IMR-90 (cell line): ENCODE measurements at regions not wholly inside any gene's neighbourhood (a gene's known extent, or its start where the extent isn't known, plus 50 kb on each side); places are given as distances from the start of the nearest gene placed in this dataset.

ENCODE experiments used
- ATAC-seq: fragments of 200-7000 bp; cut with Tn5 transposase; 2 replicates; pipeline ENCODE4 v1.9.1; 2020; ENCODE audit warnings: low read depth, mild to moderate bottlenecking, moderate library complexity
- BruUV-seq: library from RNA; stranded (reverse); fragments of 400-500 nt; replicated peaks from 2 replicates; lab custom pipeline; 2021; lab: Mats Ljungman, UMichigan
- CTCF ChIA-PET: fragments of 300-600 bp; formaldehyde crosslinking; extraction: SDS; loops from one replicate; lab custom pipeline; 2021; ENCODE audit warnings: antibody characterized with exemption; lab: Yijun Ruan, JAX
- POLR2A ChIA-PET: fragments of 300-600 bp; sonication (Branson Sonifier 250); formaldehyde crosslinking; loops from one replicate; lab custom pipeline; 2022; ENCODE audit warnings: antibody characterized with exemption; ENCODE audit not compliant: unreplicated experiment; lab: Charles Lee
- DNase-seq: peaks from one replicate; pipeline ENCODE4 v3.0.0; 2013
- H2AFZ ChIP-seq: replicated peaks from 2 replicates; pipeline ENCODE3; 2013; ENCODE audit warnings: low read length, mild to moderate bottlenecking; ENCODE audit not compliant: poor library complexity
- H2AK5ac ChIP-seq: 2 replicates; pipeline ENCODE4 v1.6.1; 2013; ENCODE audit warnings: low read depth, low read length, inconsistent platforms
- H2AK9ac ChIP-seq: replicated peaks from 2 replicates; pipeline ENCODE3; 2013; ENCODE audit warnings: mild to moderate bottlenecking, low read depth, low read length, moderate library complexity; ENCODE audit not compliant: poor library complexity
- H2BK120ac ChIP-seq: 2 replicates; pipeline ENCODE4 v1.6.1; 2013; ENCODE audit warnings: low read depth, low read length, inconsistent platforms
- H2BK15ac ChIP-seq: 3 replicates; pipeline ENCODE4 v1.6.1; 2013; ENCODE audit warnings: low read depth, low read length, inconsistent platforms
- H2BK20ac ChIP-seq: 2 replicates; pipeline ENCODE4 v1.6.1; 2013; ENCODE audit warnings: low read depth, mild to moderate bottlenecking, inconsistent platforms, low read length, moderate library complexity
- H2BK5ac ChIP-seq: 2 replicates; pipeline ENCODE4 v1.6.1; 2013; ENCODE audit warnings: mild to moderate bottlenecking, low read depth, low read length, inconsistent platforms; ENCODE audit not compliant: poor library complexity, severe bottlenecking
- H3K14ac ChIP-seq: replicated peaks from 2 replicates; pipeline ENCODE4 v1.6.1; 2013; ENCODE audit warnings: low read depth, low read length, inconsistent platforms
- H3K18ac ChIP-seq: 2 replicates; pipeline ENCODE4 v1.6.1; 2013; ENCODE audit warnings: low read depth, low read length, control low read depth
- H3K23ac ChIP-seq: 2 replicates; pipeline ENCODE4 v1.6.1; 2013; ENCODE audit warnings: low read depth, low read length, inconsistent platforms
- H3K27ac ChIP-seq: 2 replicates; pipeline ENCODE4 v1.5.1; 2013; ENCODE audit warnings: mild to moderate bottlenecking, control low read depth, low read length; ENCODE audit not compliant: insufficient read depth
- H3K27me3 ChIP-seq: 2 replicates; pipeline ENCODE4 v1.6.1; 2013; ENCODE audit warnings: low read length; ENCODE audit not compliant: control insufficient read depth, insufficient read depth
- H3K36me3 ChIP-seq: 2 replicates; pipeline ENCODE4 v1.6.1; 2013; ENCODE audit warnings: low read length, mixed read lengths; ENCODE audit not compliant: control insufficient read depth, insufficient read depth
- H3K4ac ChIP-seq: 2 replicates; pipeline ENCODE4 v1.6.1; 2013; ENCODE audit warnings: low read depth, low read length, inconsistent platforms
- H3K4me1 ChIP-seq: 2 replicates; pipeline ENCODE4 v1.6.1; 2013; ENCODE audit warnings: low read length, mixed read lengths; ENCODE audit not compliant: control insufficient read depth, insufficient read depth
- H3K4me2 ChIP-seq: 2 replicates; pipeline ENCODE4 v1.6.1; 2013; ENCODE audit warnings: low read depth, mild to moderate bottlenecking, control low read depth, low read length, moderate library complexity
- H3K4me3 ChIP-seq: 2 replicates; pipeline ENCODE4 v1.5.1; 2013; ENCODE audit warnings: low read depth, mild to moderate bottlenecking, control low read depth, low read length, moderate library complexity; ENCODE audit not compliant: insufficient read depth
- H3K56ac ChIP-seq: 2 replicates; pipeline ENCODE4 v1.6.1; 2013; ENCODE audit warnings: low read length, inconsistent platforms; ENCODE audit not compliant: insufficient read depth; ENCODE audit errors: extremely low read depth
- H3K79me1 ChIP-seq, 2 experiments: 2 replicates each; pipeline ENCODE4 v1.6.1; 2013; ENCODE audit warnings: low read length in 2 of 2, inconsistent platforms in 1 of 2, low read depth in 1 of 2
- H3K9ac ChIP-seq: 2 replicates; pipeline ENCODE4 v1.6.1; 2013; ENCODE audit warnings: low read depth, low read length, control low read depth
- H3K9me1 ChIP-seq: 2 replicates; pipeline ENCODE4 v1.6.1; 2013; ENCODE audit warnings: low read length, inconsistent platforms; ENCODE audit not compliant: insufficient read depth
- H3K9me3 ChIP-seq: 2 replicates; pipeline ENCODE4 v1.6.1; 2013; ENCODE audit warnings: low read length; ENCODE audit not compliant: control insufficient read depth, insufficient read depth
- H4K20me1 ChIP-seq: 2 replicates; pipeline ENCODE4 v1.6.1; 2013; ENCODE audit warnings: low read length, inconsistent platforms; ENCODE audit not compliant: insufficient read depth
- H4K5ac ChIP-seq: 2 replicates; pipeline ENCODE4 v1.6.1; 2013; ENCODE audit warnings: mild to moderate bottlenecking, low read depth, low read length, control low read depth
- H4K8ac ChIP-seq, 2 experiments: 2 replicates each; pipeline ENCODE4 v1.6.1; 2013; ENCODE audit warnings: low read depth in 2 of 2, low read length in 2 of 2, control low read depth in 1 of 2, inconsistent platforms in 1 of 2
- H4K91ac ChIP-seq: 2 replicates; pipeline ENCODE4 v1.6.1; 2013; ENCODE audit warnings: low read depth, low read length, inconsistent platforms; ENCODE audit not compliant: insufficient read depth
- FOS ChIP-seq: fragments of 150-350 bp; IDR thresholded peaks from 2 replicates; pipeline ENCODE4 v1.6.1; 2016; ENCODE audit warnings: low read depth, low read length
- MAFK ChIP-seq: IDR thresholded peaks from 2 replicates; pipeline ENCODE4 v1.6.1; 2012; ENCODE audit warnings: low read depth, low read length, improper control_type of control experiment
- MAZ ChIP-seq: IDR thresholded peaks from 2 replicates; pipeline ENCODE4 v1.6.1; 2012; ENCODE audit warnings: low read depth, mild to moderate bottlenecking, low read length, improper control_type of control experiment, moderate library complexity, borderline replicate concordance
- NFE2L2 ChIP-seq: fragments of 150-350 bp; IDR thresholded peaks from 2 replicates; pipeline ENCODE4 v1.6.1; 2016; ENCODE audit warnings: low read depth, mild to moderate bottlenecking, low read length
- POLR2A ChIP-seq: IDR thresholded peaks from 2 replicates; pipeline ENCODE4 v1.6.1; 2012; ENCODE audit warnings: mild to moderate bottlenecking, low read depth, low read length
- RAD21 ChIP-seq: IDR thresholded peaks from 2 replicates; pipeline ENCODE4 v1.6.1; 2012; ENCODE audit warnings: low read length, improper control_type of control experiment
- WGBS, 2 experiments: methylation state at CpG; one replicate each; pipeline versions ENCODE4 v1.1.5 to v1.1.7; 2013; ENCODE audit warnings: missing lambda C conversion rate in 2 of 2; ENCODE audit not compliant: insufficient read length in 1 of 2; ENCODE audit errors: extremely low coverage in 2 of 2; 5-methylcytosine and 5-hydroxymethylcytosine counted together
- dilution Hi-C: fragments of 300-500 bp; cut with HindIII; formaldehyde crosslinking; loops from one replicate; pipeline ENCODE4 v1.14.3; 2018; ENCODE audit warnings: low sequenced_read_pairs; ENCODE audit not compliant: unreplicated experiment
- in situ Hi-C: fragments of 300-500 bp; cut with MboI; formaldehyde crosslinking; loops from 3 replicates; pipeline ENCODE4 v1.14.3; 2019; ENCODE audit warnings: low sequenced_read_pairs, inconsistent platforms, mixed read lengths
- intact Hi-C: fragments of 100-400 bp; cut with micrococcal nuclease; formaldehyde crosslinking; loops from 2 replicates; pipeline ENCODE4 v1.10.0; 2022
- TF ChIP-seq, protein P1 (sequence below): fragments of 150-350 bp; IDR thresholded peaks from 2 replicates; pipeline ENCODE4 v1.6.1; 2016; ENCODE audit warnings: low read depth, mild to moderate bottlenecking, low read length, moderate library complexity, borderline replicate concordance
- TF ChIP-seq, protein P2 (sequence below): conservative IDR thresholded peaks from 2 replicates; pipeline ENCODE4 v1.5.1; 2012; ENCODE audit warnings: mild to moderate bottlenecking, low read depth, low read length, improper control_type of control experiment

DNA sequence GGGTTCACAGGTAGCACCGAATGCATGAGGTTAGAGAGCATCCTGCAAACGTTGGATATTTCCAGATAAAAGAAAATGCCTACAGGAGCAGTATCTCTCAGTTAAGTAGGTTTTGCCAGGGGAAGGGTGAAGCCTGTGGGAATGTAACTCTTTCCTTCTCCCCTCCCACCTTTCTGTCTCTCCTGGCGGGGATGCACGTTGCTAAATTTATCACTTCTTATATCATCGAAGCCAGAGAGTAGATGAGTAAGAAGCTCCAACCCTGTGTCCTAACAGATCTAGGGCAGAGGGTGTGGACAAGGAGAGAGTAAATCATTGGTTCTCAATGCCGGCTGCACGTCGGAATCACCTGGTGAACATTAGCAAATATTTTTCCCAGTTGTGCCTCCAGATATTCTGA is 457.5 kb downstream of the ENC1 start:
- WGBS, 2 experiments = 100% methylated on average over 3 of the region's 8 CpGs; no CpG with 5 or more reads in 1 of the 2 experiments
- H2AFZ ChIP-seq = no peak overlapping the region
- dilution Hi-C loops (no loop called here), in situ Hi-C loops (no loop called here), intact Hi-C loops (no loop called here)
- BruUV-seq = no TSS peak
- H3K27ac ChIP-seq = no peak overlapping the region
- H4K91ac ChIP-seq = no peak overlapping the region
- no peak overlapping the region for H2BK5ac ChIP-seq
- no peak overlapping the region for H2AK5ac ChIP-seq
- ChIA-PET POLR2A (no interaction called here), CTCF (no interaction called here)
- H3K36me3 ChIP-seq = no peaks in the 10 kb centered on the region
- no peak overlapping the region for H3K4me3 ChIP-seq
- peaks cover 2% of the 10 kb centered on the region; the same call in 1 of the 2 replicates for H3K27me3 ChIP-seq
- H3K14ac ChIP-seq = no peak overlapping the region
- no peaks in the 10 kb centered on the region for H3K79me1 ChIP-seq
- no peak for ATAC-seq
- no peak overlapping the region for H2BK120ac ChIP-seq
- H3K9me1 ChIP-seq = no peaks in the 10 kb centered on the region
- no peak overlapping the region for H3K18ac ChIP-seq
- H3K9me3 ChIP-seq = no peaks in the 10 kb centered on the region
- no peak overlapping the region for H4K8ac ChIP-seq
- no peak overlapping the region for H4K5ac ChIP-seq
- no peak overlapping the region for H3K23ac ChIP-seq
- H4K20me1 ChIP-seq = no peaks in the 10 kb centered on the region
- TF ChIP-seq, protein P1, sequence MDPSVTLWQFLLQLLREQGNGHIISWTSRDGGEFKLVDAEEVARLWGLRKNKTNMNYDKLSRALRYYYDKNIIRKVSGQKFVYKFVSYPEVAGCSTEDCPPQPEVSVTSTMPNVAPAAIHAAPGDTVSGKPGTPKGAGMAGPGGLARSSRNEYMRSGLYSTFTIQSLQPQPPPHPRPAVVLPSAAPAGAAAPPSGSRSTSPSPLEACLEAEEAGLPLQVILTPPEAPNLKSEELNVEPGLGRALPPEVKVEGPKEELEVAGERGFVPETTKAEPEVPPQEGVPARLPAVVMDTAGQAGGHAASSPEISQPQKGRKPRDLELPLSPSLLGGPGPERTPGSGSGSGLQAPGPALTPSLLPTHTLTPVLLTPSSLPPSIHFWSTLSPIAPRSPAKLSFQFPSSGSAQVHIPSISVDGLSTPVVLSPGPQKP = no peak
- TF ChIP-seq, protein P2, sequence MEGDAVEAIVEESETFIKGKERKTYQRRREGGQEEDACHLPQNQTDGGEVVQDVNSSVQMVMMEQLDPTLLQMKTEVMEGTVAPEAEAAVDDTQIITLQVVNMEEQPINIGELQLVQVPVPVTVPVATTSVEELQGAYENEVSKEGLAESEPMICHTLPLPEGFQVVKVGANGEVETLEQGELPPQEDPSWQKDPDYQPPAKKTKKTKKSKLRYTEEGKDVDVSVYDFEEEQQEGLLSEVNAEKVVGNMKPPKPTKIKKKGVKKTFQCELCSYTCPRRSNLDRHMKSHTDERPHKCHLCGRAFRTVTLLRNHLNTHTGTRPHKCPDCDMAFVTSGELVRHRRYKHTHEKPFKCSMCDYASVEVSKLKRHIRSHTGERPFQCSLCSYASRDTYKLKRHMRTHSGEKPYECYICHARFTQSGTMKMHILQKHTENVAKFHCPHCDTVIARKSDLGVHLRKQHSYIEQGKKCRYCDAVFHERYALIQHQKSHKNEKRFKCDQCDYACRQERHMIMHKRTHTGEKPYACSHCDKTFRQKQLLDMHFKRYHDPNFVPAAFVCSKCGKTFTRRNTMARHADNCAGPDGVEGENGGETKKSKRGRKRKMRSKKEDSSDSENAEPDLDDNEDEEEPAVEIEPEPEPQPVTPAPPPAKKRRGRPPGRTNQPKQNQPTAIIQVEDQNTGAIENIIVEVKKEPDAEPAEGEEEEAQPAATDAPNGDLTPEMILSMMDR = no peak
- TF ChIP-seq POLR2A (no peak), FOS (no peak), RAD21 (no peak), NFE2L2 (no peak), MAZ (no peak), MAFK (no peak)
- H3K4me2 ChIP-seq = no peak overlapping the region
- no peak overlapping the region for H3K4ac ChIP-seq
- no peak overlapping the region for H2AK9ac ChIP-seq
- no peaks in the 10 kb centered on the region for H3K4me1 ChIP-seq
- no peak overlapping the region for H3K56ac ChIP-seq
- no peak for DNase-seq
- no peak overlapping the region for H2BK20ac ChIP-seq
- H3K9ac ChIP-seq = no peak overlapping the region
- no peak overlapping the region for H2BK15ac ChIP-seq
